ENCODE measurements at regions not wholly inside any gene's neighbourhood (a gene's known extent, or its start where the extent isn't known, plus 50 kb on each side); places are given as distances from the start of the nearest gene placed in this dataset.
A peak's percentile ranks its signal among the peaks of the same experiment; 100 is the strongest.

DNA sequence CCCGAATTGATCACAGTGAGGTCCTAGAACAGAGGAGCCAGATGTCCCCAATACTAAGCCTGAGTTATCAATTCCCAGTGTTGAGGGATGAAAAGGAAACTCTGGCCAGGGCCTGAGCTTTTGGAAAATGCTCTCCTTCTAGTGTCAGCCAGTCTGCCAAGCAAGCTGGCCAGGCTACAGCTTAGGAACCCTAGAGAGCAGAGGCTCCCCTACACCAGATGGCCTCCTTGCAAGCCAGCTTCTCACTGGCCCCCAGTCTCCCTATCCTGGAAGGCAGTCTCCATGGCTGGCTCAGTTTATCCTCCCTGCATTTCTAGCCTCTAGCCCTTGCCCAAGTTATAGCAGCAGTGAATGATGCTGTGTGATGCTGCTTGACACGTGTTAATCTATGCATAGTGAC lies 204.7 kb upstream of the WWC1 start:
- no peak overlapping the region for H3K27ac ChIP-seq
- no peak for TF ChIP-seq ZFX (IDR thresholded peaks at IDR 0.05; ENCODE audit: borderline replicate concordance)
- TF ChIP-seq, protein P1, sequence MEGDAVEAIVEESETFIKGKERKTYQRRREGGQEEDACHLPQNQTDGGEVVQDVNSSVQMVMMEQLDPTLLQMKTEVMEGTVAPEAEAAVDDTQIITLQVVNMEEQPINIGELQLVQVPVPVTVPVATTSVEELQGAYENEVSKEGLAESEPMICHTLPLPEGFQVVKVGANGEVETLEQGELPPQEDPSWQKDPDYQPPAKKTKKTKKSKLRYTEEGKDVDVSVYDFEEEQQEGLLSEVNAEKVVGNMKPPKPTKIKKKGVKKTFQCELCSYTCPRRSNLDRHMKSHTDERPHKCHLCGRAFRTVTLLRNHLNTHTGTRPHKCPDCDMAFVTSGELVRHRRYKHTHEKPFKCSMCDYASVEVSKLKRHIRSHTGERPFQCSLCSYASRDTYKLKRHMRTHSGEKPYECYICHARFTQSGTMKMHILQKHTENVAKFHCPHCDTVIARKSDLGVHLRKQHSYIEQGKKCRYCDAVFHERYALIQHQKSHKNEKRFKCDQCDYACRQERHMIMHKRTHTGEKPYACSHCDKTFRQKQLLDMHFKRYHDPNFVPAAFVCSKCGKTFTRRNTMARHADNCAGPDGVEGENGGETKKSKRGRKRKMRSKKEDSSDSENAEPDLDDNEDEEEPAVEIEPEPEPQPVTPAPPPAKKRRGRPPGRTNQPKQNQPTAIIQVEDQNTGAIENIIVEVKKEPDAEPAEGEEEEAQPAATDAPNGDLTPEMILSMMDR (IDR thresholded peaks at IDR 0.05): peak; percentile 34

DNA sequence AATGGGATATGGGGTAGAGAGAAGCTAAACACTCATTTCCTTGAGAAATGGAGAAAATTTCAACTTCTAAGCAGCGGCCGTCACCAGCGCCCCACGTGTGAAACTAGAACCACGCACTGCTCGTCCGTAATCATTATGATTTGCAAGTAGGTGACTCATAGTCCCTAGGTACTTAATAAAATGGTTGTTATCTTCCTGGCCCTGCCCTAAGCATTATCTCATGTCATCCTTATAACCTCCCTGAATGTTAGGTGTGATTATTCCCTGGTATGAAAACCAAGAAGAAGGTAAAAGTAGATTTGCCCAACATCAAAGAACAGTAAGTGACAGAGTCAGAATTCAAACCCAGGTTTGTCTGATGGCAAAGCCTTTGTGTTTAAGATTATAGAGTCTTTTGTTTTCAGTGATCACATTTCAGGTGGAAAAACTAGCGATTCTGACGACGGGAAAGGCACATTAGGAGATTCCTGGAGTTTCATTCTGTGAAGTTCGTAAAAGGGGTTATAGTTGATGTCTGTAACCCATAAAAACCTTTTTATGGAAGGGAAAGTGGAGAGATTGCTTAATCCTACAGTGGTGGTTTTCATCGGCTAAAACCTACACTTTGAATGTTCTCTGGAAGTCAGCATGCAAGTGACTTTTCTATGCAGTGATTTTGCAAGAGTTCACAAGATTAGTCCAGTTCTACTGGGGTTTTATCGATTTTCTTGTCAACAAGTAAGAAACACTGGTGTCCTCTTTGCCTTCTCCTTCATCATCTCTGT lies 202.9 kb upstream of the WWC1 start:
- H3K27ac ChIP-seq: no peak overlapping the region
- TF ChIP-seq ZFX (IDR thresholded peaks at IDR 0.05; ENCODE audit: borderline replicate concordance): no peak
- TF ChIP-seq, protein P1 (IDR thresholded peaks at IDR 0.05): no peak

DNA sequence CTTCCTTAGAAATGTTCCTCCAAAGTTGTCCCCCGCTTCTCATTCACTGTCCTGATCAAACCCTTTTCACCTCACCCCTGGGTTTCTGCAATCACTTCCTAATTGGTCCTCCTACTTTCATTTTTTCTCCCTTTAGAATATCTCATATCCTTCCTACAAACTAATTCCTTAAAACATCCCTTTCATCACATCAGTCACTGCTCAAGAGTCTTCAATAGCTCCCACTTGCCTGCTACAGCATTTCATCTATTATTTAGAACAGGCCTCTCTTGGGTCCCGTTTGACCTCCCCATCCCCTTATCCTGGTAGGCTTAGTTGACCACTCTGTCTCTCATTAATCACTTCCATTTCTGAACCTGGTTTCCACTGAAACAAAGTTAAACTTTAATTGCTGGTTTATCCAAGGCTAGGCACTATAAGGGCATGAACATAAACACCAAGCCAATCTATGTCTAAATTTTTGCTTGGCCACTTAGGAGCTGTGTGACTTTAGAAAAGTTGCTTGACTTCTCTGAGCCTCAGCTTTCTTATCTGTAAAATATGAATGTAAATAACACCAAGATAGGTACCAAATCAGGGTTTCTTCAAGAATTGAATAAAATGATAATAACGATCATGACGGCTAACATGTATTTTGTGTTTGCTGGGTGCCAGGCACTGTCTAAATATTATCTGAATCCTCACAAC lies 202.1 kb upstream of the WWC1 start:
- no peak for TF ChIP-seq ZFX (IDR thresholded peaks at IDR 0.05; ENCODE audit: borderline replicate concordance)
- TF ChIP-seq, protein P1 (IDR thresholded peaks at IDR 0.05): no peak

DNA sequence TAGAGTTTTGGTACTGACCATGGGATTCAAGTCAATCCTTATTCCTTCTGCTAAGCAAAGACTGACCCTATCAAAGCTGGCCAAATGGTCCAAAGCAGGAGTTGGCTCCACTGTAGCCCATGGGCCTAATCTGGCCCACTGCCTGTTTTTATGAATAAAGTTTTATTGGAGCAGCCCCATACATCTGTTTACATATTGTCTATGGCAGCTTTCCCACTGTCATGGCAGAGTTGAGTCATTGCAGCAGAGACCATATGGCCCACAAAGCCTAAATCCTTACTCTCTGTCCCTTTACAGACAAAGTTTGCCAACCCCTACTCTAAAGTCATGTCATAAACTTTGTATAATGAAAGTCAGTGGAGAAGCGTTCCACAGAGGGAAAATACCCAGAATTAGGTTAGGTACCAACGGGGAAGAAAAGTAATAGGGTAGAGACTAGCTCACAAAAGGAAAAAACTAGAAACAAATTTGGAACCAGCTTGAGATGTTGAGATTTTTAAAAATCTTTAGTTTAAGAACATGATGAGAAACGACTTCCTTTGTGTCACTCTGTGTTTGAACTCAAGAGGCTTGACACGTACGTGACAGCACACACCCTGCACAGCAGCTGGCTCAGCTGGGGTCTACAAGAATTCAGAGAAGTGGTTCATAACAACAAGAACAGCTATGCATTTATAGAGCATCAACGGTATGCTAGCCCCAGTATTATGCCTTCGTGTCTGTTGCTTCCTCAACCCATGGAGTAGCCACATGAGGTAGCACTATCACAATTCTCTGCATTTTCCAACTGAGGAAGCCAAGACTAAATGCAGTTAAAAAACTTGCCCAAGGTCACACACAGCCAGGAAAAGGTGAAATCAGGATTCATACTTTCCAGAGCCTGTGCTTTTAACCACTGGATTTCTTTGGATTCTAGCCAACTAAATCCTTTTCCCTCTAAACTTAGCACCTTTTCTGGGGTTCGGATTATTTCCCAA lies 198.9 kb upstream of the WWC1 start:
- H3K27ac ChIP-seq: no peak overlapping the region
- TF ChIP-seq, protein P1 (IDR thresholded peaks at IDR 0.05): no peak
- no peak for TF ChIP-seq ZFX (IDR thresholded peaks at IDR 0.05; ENCODE audit: borderline replicate concordance)

More for the DNA sequence above, 202.1 kb upstream of the WWC1 start:
- H3K27ac ChIP-seq: no peak overlapping the region

DNA sequence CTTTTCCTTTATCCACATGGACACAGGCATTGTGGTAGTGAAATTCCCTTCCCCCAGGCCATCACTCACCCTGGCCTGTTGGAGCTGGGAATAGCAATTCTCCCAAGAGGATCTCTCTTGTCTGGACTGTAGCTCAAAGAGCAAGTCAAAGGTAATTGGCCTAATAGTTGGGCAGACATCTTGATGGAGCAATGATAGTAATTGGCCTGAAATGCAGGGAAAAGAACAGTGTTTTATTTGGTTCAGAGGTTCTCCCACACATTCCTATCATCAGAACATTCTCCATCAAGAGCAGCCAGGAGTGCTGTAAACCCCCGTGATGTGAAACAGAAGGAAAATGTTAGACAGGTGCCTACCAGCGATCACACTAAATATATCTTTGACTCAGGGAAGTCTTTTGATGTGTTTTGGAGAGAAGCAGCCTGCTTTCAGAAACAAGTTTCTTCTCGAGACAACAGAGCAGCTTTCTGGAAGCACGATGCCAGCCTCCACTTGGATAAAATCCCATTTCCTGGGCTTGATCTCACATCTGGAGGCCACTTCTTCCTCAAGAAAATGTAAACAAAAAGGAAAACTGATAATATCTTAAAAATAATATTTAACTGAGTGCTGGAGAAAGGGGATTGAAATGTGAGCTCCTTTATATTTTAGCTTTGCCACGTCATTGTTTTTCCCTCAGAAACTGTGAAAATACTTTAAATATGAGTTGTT lies 198.1 kb upstream of the WWC1 start:
- no peak overlapping the region for H3K27ac ChIP-seq
- TF ChIP-seq ZFX (IDR thresholded peaks at IDR 0.05; ENCODE audit: borderline replicate concordance): no peak
- TF ChIP-seq, protein P1 (IDR thresholded peaks at IDR 0.05): no peak

DNA sequence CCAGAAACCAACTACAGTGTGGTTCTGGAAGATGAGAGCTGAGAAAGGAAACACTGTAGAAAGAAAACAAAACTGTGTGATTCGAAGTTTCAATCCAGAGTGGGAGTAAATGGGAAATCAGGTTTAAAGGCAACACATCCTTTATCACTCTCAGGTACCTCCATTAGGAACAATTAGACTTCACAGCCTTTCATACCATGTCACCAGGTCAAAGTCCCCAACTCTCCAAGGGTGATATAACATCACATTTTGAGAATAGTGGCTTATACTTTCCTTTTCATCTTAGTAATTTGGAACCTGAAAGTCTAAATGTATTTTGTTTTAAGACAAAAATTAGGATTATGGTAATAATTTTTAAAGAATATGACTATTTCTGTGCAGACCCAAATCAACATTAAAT lies 194.9 kb upstream of the WWC1 start:
- no peak overlapping the region for H3K27ac ChIP-seq
- TF ChIP-seq, protein P1 (IDR thresholded peaks at IDR 0.05): no peak
- TF ChIP-seq ZFX (IDR thresholded peaks at IDR 0.05; ENCODE audit: borderline replicate concordance): no peak
